HCT116 (cell line): ENCODE measurements at regions not wholly inside any gene's neighbourhood (a gene's known extent, or its start where the extent isn't known, plus 50 kb on each side); places are given as distances from the start of the nearest gene placed in this dataset.

Source experiments
- EZH2 ChIP-seq: fragments of 200-600 bp; sonication (generic); IDR thresholded peaks from 2 replicates; pipeline ENCODE4 v1.6.1; 2017; ENCODE audit warnings: antibody characterized with exemption, mixed run types
- FOSL1 ChIP-seq: IDR thresholded peaks from 2 replicates; pipeline ENCODE4 v1.6.1; 2012; ENCODE audit warnings: low read depth
- JUND ChIP-seq: IDR thresholded peaks from 2 replicates; pipeline ENCODE4 v1.6.1; 2012
- POLR2A ChIP-seq: IDR thresholded peaks from 2 replicates; pipeline ENCODE4 v1.7.0; 2011; ENCODE audit warnings: borderline replicate concordance; ENCODE audit not compliant: insufficient read depth, insufficient read length; ENCODE audit errors: extremely low read depth
- POLR2AphosphoS5 ChIP-seq: IDR thresholded peaks from 2 replicates; pipeline ENCODE4 v1.6.1; 2011; ENCODE audit warnings: mild to moderate bottlenecking, low read depth, low read length, moderate library complexity
- SP1 ChIP-seq: IDR thresholded peaks from 2 replicates; pipeline ENCODE4 v1.6.1; 2012; ENCODE audit warnings: low read depth
- YY1 ChIP-seq: IDR thresholded peaks from 2 replicates; pipeline ENCODE4 v1.6.1; 2011; ENCODE audit warnings: low read length, low read depth, moderate library complexity, mild to moderate bottlenecking; ENCODE audit not compliant: insufficient replicate concordance; ENCODE audit errors: extremely low read depth
- ZFX ChIP-seq: fragments of 450-650 bp; IDR thresholded peaks from 2 replicates; pipeline ENCODE4 v1.6.1; 2017
- TF ChIP-seq, protein P1 (sequence below), 3 experiments: fragments of 200-600 bp in 1 of 3; sonication (generic) in 1 of 3; IDR thresholded peaks in 2 of 3; conservative IDR thresholded peaks in 1 of 3; 2 replicates each; pipeline ENCODE4 v1.5.1; 2012 to 2017; ENCODE audit warnings: low read depth in 2 of 3, low read length in 2 of 3, antibody characterized with exemption in 1 of 3, borderline replicate concordance in 1 of 3, control low read depth in 1 of 3, mild to moderate bottlenecking in 1 of 3, mixed read lengths in 1 of 3, mixed run types in 1 of 3, moderate library complexity in 1 of 3; ENCODE audit not compliant: insufficient read depth in 1 of 3

DNA sequence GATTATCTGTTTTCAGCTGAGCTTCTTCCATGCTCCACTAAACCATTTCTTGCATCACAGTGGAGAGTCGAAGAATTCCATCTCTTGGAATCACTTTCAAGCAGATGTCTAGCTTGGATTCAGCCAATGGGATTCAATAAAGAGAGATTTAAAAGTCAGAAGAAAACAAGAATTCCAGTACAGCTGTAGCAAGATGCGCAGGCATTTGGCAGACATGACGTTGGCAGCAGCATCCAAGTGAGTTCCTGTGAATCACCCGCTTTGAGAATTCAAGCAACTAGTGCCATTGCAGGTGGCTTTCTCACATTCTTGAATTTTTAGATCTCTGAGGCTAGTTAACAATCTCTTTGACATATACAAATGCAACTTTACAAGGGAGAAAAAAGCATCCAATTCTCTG is 467.0 kb downstream of the CDH10 start:
- TF ChIP-seq FOSL1 (no peak), EZH2 (no peak), POLR2A (no peak), JUND (no peak), ZFX (no peak), POLR2AphosphoS5 (no peak), YY1 (no peak), SP1 (no peak)
- TF ChIP-seq, protein P1, sequence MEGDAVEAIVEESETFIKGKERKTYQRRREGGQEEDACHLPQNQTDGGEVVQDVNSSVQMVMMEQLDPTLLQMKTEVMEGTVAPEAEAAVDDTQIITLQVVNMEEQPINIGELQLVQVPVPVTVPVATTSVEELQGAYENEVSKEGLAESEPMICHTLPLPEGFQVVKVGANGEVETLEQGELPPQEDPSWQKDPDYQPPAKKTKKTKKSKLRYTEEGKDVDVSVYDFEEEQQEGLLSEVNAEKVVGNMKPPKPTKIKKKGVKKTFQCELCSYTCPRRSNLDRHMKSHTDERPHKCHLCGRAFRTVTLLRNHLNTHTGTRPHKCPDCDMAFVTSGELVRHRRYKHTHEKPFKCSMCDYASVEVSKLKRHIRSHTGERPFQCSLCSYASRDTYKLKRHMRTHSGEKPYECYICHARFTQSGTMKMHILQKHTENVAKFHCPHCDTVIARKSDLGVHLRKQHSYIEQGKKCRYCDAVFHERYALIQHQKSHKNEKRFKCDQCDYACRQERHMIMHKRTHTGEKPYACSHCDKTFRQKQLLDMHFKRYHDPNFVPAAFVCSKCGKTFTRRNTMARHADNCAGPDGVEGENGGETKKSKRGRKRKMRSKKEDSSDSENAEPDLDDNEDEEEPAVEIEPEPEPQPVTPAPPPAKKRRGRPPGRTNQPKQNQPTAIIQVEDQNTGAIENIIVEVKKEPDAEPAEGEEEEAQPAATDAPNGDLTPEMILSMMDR (IDR thresholded peaks at IDR 0.05 in 2 of 3, conservative IDR thresholded peaks at IDR 0.05 in 1 of 3; ENCODE audit: borderline replicate concordance in 1 of 3, insufficient read depth in 1 of 3, low read depth in 2 of 3, low read length in 2 of 3), result no peak
